ENCODE measurements at regions not wholly inside any gene's neighbourhood (a gene's known extent, or its start where the extent isn't known, plus 50 kb on each side); places are given as distances from the start of the nearest gene placed in this dataset.

GRCh38 chr13:90238413-90238812 is 1109.1 kb upstream of the MIR17HG start:
- no peaks in the 10 kb centered on the region for H3K27me3 Mint-ChIP-seq (ENCODE audit: insufficient read depth, low read depth, poor library complexity)
- Histone ChIP-seq H3K4me3 (no peak overlapping the region), H3K4me1 (ENCODE audit: insufficient read depth) (0 out of 2 replicates have a peak, but pooled peaks cover 6% of the 10 kb centered on the region), H3K4me2 (no peak overlapping the region), H4K20me1 (replicated peaks; ENCODE audit: insufficient read depth) (no peaks in the 10 kb centered on the region), H3K27ac (ENCODE audit: low read depth) (no peak overlapping the region), H3K36me3 (ENCODE audit: insufficient read depth) (no peaks in the 10 kb centered on the region), H3K9me2 (ENCODE audit: insufficient read depth) (no peaks in the 10 kb centered on the region), H3K27me3 (ENCODE audit: insufficient read depth) (no peaks in the 10 kb centered on the region), H3K79me2 (replicated peaks; ENCODE audit: insufficient read depth) (no peaks in the 10 kb centered on the region), H2AFZ (peak overlapping the region; percentile 5; the same call in 1 of the 2 replicates), H3F3A (replicated peaks; ENCODE audit: low read depth) (no peaks in the 10 kb centered on the region)
- no peak overlapping the region; the same call in 1 of the 2 replicates for H3K27ac Mint-ChIP-seq
- TF ChIP-seq CTCF (conservative IDR thresholded peaks at IDR 0.05; ENCODE audit: low read depth in 2 of 2) (no peak), REST (IDR thresholded peaks at IDR 0.05; ENCODE audit: unreplicated experiment) (no peak), EZH2 (IDR thresholded peaks at IDR 0.05; ENCODE audit: low read depth, unreplicated experiment) (no peak), ZNF462 (CRISPR knock-in tag; IDR thresholded peaks at IDR 0.05) (no peak), NANOG (IDR thresholded peaks at IDR 0.05; ENCODE audit: borderline replicate concordance) (no peak), POLR2AphosphoS5 (IDR thresholded peaks at IDR 0.05; ENCODE audit: low read depth) (no peak), ZNF331 (CRISPR knock-in tag; IDR thresholded peaks at IDR 0.05; ENCODE audit: low read depth) (no peak), CREB1 (CRISPR knock-in tag; IDR thresholded peaks at IDR 0.05; ENCODE audit: low read depth) (no peak), ZNF114 (CRISPR knock-in tag; IDR thresholded peaks at IDR 0.05) (no peak), JUNB (IDR thresholded peaks at IDR 0.05; ENCODE audit: unreplicated experiment) (no peak), EZH2phosphoT487 (IDR thresholded peaks at IDR 0.05; ENCODE audit: unreplicated experiment) (no peak), STAT1 (IDR thresholded peaks at IDR 0.05; ENCODE audit: unreplicated experiment) (no peak), ETS1 (IDR thresholded peaks at IDR 0.05) (no peak)
- DNase-seq (ENCODE audit: low spot score) (peak; percentile 26), ATAC-seq (peak; percentile 68)
- no peaks in the 10 kb centered on the region for H3K36me3 Mint-ChIP-seq (ENCODE audit: low read depth)
- no peak overlapping the region for H3K4me3 Mint-ChIP-seq
- no peaks in the 10 kb centered on the region for H3K9me3 Mint-ChIP-seq
- H3K4me1 Mint-ChIP-seq: peaks cover 8% of the 10 kb centered on the region; the same call in 2 of the 3 replicates

Data from GM23338 (cell line).